HG03460 (cell line): ENCODE measurements at regions not wholly inside any gene's neighbourhood (a gene's known extent, or its start where the extent isn't known, plus 50 kb on each side); places are given as distances from the start of the nearest gene placed in this dataset.

Experiments
- ATAC-seq: cut with Tn5 transposase; IDR thresholded peaks from one replicate; pipeline ENCODE4 v1.9.1; 2021; ENCODE audit not compliant: unreplicated experiment

DNA sequence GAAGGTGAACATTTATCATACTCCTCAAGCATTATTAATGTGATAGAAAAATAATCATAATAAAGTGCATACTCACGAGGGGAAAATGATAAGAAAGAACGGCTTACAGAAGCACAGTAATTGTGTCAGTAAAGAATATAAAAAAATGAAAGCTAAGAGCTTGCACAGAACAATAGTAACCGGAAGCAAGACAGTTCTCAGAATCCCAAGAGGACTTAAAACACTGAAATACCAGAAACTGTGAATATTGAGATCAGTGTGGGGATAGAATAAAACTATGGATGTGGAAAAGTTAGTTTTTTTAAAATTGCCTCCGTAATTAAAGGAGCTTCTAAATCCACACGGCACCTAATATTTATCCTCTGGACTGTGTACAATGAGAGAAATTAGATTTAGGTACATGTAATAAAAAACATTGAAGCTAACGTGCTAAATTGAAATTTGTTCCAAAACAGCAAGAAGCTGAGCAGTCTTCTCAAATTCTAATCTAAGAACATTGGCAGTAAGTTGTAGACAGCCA lies 482.7 kb downstream of the SLITRK6 start:
- no peak for ATAC-seq

DNA sequence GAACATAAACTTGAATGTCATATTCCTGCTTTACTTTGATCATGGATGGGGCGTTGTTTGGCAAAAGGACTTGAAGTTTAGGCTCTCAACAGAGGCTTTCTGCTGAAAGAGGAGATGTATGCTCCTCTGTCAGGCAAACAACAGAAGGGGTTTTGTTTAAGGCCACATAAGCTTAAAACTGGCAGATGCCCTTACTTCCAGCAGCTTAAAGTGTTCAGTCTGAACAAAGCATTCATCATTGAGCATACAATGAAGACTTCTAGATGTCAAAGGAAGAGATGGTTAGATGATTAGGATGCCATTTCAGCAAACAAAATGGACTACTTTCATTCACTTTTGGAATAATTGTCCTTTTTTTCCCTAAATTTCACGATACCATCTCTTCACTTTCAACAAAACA lies 484.5 kb downstream of the SLITRK6 start:
- ATAC-seq = no peak

DNA sequence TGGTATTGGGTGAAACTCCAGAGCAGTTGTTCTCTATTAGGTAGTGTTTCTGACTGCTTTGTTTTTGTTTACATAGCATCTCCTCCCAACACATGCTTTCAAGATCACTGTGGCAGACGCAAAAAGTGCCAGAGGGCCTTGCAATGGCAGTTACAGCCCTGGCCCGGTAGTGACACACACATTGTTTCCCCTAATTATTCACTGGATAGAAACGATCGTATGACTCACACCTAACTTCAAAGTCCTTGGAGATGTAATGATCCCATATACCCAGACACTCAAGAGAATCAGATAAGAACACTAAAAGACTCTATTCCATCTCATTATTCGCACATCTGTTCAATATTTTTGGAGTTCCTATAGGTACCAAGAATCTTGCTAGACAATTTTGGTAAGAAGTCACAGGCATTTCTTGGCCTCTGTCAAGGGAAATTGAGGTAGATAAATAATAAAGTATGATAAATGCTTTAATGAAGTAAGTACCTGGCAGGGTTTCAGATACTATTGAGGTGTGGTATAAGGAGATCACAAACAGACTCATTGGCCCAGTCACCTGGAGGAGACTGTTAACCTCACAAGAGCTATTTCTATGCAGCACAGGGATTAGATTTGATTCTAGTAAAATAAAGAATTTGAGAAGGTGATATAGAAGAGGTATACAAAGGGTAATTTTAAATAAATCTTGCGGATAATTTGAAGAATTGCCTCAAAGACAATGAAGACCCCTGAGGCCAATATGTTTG lies 485.3 kb downstream of the SLITRK6 start:
- ATAC-seq = no peak

DNA sequence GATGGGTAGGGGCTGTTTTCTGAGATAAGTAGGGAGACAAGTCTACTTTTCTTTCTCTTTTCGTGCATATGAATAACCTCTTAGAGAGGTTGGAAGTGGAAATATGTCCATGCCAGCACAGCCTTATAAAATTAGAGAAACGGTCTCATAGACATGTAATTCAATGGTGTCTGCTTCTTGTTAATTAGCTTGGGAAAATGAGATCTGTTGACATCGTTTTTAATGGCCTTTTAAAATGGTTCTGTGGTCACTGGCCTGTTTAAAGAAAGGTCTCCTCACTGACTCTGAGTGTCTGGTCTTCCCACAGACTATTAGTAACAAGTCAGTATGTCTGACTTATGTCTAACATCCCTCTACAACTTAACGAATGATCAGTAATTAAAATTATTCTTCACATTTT lies 487.1 kb downstream of the SLITRK6 start:
- no peak for ATAC-seq

DNA sequence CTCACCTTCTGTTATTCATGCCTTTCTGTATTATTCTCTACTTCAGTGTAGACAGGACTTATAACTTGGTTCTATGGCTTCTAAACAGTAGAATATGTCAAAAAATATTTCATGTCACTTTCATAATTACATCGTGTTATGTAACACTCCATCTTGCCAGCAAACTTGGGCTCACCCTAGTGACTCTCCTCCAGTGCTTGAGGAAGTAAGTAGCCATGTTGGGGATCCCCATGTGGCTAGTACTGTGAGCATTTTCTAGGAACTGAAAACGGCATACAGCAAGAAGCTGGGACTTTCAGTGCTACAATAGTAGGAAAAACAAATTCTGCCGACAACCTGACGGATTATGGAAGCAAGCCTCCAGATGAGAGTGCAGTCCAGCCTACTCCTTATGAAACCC lies 495.6 kb downstream of the SLITRK6 start:
- ATAC-seq = no peak

DNA sequence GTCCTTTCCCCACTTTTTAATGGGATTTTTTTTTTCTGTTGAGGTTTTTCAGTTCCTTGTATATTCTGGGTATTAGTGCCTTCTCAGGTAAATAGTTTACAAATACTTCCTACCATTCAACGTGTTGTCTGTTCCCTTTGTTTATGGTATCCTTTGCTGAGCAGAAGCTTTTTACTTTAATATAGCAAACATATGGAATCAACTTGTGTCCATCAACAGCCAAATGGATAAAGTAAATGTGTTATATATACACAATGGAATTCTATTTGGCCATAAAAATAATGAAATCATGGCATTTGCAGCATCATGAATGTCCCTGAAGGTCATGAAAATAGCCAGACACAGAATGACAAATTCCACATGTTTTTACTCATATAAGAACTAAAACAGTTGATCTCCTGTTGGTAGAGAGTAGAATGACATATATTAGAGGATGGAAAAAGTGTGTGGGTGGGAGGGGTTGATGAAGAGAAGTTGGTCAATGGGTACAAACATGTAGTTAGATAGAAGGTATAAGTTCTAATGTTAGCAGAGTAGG lies 500.8 kb downstream of the SLITRK6 start:
- no peak for ATAC-seq

DNA sequence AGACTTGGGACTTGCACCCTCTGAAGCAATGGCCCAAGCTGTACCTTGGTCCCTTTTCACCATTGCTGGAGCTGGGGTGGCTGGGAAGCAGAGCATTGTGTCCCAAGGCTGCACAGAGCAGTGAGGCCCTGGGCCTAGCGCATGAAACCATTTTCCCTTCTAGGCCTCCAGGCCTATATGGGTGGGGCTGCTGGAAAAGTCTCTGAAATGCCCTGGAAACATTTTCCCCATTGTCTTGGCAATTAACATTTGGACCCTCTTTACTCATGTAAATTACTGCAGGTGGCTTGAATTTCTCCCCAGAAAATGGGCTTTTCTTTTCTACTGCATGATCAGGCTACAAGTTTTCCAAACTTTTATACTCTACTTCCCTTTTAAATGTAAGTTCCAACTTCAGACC lies 510.5 kb downstream of the SLITRK6 start:
- no peak for ATAC-seq

DNA sequence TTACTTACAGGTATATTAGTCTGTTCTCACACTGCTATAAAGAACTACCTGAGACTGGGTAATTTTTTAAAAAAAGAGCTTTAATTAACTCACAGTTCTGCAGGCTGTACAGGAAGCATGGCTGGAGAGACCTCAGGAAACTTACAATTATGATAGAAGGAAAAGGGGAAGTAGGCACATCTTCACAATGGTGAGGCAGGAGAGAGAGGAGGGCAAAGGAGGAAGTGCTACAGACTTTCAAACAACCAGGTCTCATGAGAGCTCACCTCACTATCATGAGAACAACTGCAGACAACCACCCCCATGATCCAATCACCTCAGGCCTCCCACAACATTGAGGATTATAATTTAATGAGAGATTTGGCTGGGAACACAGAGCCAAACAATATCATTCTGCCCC lies 511.7 kb downstream of the SLITRK6 start:
- no peak for ATAC-seq

DNA sequence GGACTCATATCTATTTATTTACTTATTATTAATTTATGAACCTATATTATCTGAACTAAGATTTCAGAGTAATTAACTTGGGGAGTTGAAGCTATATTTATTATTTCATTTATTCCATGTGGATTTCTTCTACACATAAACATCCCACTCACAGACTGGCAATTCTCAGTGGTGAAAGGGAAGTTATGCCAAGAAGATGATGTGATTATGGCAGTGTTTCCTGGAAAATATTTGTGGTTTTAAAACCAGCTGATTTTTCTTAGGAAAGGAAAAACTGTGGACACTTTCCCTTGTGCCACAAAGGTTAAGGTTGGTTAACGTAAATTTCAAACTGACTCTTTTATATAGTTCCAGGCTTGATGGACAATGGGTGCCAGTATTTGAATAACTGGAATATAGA lies 513.1 kb downstream of the SLITRK6 start:
- ATAC-seq = no peak

DNA sequence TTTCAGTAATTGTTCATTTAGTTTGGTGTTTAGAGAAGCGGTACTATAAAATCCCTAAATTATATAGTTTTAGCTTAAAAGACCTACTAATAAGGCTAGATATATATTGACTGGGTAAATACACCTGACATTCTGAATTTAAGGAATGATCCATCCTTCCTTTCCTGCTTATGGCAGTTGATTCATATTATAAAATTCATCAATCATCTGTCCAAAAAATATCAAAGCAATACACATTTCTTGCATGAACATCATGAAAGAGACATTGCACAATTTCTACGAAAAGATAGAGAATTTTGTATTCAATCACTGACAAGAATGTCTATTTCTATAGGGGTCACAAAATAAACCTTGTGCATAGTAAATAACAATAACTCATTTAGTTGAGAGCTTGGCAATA lies 514.9 kb downstream of the SLITRK6 start:
- no peak for ATAC-seq

DNA sequence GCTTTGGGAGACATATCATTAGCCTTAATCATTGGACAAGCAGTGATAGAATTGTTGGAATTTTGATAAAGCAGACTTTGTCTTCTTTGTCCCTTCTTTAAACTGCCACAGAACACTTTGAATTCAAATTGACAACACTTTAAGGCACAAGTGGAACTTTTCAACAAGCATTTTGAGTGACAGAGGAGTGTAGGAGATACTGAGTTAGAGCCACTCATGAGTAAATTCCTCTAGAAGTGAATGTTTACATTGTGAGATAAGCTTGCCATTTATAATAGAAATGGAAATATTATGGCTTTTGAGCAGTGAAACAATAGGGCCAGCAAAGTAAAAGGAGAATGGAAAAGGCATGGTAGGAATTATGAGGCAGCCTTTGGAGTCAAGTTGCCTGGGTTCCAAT lies 515.8 kb downstream of the SLITRK6 start:
- no peak for ATAC-seq

DNA sequence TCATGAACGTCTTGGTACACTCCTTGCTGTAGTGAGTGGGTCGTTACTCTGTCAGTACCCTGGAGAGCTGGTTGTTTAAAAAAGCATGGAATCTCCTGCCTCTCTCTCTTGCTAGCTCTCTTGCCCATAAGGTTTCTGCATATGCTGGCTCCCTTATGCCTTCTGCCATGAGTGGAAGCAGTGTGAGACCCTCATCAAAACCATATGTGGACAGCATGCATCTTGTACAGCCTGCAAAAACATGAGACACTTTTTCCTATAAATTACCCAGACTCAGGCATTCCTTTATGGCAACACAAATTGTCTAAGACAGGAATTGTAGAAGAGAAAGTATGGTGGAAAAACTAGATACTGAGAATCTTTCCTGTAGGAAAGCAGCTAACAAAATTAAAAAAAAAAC lies 516.3 kb downstream of the SLITRK6 start:
- no peak for ATAC-seq

DNA sequence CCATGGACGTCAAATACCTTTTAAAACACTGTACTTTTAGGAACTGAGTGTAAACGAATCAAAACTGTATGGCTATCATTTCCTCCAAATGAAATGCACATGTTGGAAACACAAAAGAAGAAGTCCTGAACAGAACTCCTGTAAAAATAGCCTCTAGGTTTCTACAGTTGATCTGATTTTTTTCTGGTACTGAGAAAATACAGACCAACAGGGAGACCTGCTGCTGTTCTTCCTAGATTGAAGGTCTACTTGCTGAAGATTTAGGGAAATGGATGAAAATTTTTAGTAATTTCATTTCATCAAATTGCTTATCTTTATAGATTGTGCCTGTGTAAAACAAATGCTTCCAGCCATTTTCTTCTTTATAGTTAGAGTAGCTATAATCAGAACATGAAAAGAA lies 520.4 kb downstream of the SLITRK6 start:
- no peak for ATAC-seq

DNA sequence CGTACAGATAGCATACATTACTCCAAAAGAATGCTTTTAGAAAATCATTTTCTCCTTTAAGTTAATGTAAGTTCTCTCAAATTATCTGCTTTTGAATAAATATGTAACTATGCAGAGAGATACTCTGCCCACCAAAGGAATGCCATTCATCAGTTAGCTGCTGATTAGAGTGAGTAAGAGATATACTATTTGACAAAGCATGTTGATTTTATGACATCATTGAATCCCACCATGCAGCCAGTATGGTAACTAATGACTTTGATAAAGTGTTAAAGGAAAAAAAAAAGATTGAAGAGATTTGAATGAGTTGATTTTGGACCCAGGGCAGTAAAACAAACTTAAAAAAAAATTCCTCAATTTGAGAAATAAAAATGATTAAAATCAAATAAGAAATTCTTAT lies 521.5 kb downstream of the SLITRK6 start:
- no peak for ATAC-seq

DNA sequence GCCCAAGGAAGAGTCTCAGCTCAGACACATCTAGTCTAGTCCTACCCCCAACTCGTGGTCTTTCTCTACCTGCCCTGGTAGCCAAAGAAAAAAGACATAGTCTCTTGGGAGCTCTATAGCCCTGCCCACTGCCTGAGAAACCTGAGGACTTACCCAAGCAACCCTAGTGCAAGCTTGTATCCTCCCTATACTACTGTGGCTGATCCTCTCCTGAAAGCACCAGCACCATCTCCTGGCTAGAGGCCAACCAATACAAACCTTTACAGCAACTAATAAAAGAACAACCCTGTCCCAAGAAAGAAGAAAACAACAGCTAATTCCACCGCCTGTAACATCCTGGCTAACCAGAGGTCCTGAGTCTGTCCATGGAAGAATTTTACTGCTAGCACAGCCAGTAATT lies 532.4 kb downstream of the SLITRK6 start:
- no peak for ATAC-seq

DNA sequence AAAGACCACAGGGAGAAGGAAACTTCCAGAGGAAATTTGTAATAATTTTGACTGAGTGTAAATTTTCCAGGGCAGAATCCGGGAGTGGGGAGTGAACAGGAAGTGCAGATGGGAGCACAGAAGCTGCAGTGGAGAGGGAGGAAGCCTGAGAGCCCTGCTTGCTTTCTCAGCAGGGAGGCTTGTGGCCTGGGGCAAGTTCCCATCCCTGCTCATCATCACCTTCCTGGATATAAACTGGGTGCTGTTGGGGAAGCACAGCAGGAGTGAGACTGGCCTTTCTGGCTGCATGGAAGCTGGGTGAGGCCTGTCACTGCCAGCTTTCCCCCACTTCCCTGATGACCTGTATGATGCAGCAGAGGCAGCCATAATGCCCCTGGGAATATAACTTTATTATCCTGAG lies 532.9 kb downstream of the SLITRK6 start:
- no peak for ATAC-seq

DNA sequence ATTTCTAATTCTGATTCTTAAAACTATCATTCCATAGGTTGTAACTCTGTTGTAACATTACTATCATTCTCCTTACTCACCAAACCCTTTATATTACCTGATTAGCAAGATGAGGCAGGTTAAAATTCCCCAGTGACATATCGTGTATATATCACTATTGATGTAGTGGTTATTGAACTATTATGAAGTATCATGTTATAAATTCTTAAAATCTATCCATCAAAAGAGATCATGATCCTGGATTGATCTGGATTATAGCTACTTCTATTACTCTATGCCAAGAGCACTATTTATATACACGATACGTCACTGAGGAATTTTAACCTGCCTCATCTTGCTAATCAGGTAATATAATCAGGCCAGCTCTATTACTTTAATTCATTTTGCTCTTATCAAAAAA lies 533.9 kb downstream of the SLITRK6 start:
- no peak for ATAC-seq

DNA sequence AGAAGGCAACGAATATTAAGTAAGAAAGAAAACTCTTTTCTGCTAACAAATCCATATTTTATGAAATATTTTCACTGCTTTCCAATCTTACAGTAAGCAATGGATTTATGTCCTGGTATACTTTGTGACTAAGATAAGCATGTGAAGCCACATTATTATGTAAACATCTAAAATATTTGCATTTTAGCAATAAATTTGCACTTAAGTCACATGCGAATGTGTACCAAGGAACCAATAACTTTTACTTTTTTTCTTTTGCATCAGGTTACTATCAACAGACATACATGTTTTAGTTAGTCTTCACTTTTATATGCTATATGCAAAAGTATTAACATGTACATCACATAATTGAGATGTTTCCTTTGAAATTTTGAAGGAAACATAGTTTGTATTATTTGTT lies 536.7 kb downstream of the SLITRK6 start:
- no peak for ATAC-seq

DNA sequence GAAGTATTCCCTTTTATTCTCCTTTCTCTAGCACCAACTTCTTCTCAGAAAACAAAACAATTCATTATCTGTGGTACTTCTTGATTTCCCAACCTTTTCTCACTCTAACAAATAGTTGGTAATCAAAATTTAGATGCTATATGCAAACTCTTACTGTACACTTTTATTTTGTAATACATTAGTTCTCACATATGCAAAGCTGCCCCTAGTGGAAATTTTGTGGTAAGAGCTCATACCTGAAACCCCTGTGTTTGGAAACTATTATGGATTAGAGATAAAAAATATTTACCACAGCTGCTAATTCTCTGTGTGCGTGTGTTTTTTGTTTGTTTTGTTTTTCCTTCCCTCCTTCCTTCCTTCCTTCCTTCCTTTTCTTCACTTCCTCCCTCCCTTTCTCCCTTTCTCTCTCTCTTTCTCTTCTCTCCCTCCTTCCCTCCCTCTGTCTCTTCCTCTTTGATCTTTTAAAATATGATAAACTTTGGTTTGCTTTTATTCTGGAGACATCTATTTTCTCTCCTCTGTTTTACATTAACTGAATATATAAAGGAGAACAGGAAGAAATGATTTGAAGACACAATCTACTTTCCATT lies 537.4 kb downstream of the SLITRK6 start:
- no peak for ATAC-seq

DNA sequence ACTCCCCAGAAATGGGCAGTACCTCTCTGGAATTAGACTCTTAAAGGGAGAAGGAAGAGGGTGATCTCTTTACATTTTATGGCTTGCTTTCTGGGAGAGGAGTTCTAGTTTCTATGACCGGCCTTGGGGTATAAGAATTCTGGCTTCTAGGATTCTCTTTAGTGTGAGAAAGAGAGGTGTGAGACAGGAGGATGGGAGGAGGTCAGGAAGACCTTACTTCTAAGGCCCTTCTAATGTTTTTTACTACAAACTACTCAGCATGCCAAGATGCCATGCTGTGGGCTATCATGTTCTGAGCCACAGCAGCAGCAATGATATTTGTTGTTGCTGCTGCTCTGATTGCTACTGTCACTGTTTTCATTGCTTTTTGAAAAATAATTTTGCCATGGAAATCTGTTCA lies 538.3 kb downstream of the SLITRK6 start:
- no peak for ATAC-seq

DNA sequence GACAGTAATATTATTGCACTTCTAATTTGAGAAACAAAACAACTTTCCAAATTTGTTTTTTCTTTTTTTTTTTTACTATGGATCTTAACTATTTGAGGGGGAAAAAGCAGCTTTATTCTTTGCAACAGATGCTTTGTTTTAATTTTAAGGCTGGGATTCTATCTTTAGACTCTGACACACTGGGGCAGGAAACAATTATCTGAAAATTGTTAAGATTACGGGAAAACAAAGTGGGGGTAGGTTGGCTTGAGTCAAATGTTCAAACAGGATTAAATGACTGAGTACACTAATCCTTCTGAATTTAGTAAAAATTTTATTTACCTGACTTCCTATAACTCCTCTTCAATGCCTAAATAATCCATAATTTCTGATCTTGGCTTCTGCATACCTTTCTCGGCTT lies 543.2 kb downstream of the SLITRK6 start:
- ATAC-seq = no peak

DNA sequence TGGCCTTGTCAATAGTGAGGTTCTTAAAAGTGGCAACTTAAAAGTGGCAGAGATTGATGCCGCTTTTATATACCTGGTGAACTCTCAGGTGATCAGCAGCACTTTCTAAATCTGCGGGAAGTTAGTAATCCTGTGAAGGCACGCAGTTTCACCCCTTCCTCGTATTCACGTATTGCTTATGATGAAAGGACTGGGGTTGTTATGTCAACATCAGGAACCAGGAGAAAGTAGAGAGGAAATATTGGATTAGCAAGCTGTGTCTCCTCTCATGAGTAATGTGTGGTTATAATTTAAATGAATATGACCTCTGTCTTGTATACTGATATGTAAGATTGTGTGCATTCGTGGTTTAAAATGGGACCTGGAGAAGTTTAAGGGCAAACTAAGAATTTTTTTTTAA lies 544.6 kb downstream of the SLITRK6 start:
- ATAC-seq = no peak

DNA sequence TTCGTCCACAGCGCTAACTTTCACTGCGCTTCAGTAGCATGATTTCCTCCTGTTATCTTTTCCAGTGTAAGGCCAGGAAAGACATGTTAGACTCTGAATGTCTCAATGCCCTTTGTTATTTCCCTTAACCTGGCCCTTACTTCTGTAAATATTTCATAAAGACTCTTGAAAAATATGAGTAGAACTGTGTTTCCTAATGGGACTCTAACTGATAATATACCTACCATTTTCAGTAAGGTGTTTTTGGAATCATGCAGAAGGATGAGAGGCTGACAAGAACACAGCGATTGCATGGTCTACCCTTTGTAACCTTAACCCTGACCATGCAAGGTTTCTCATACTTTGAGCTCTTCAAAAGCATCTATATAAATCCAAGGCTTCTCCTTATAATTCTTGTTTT lies 550.1 kb downstream of the SLITRK6 start:
- ATAC-seq = no peak
